ENCODE measurements at regions not wholly inside any gene's neighbourhood (a gene's known extent, or its start where the extent isn't known, plus 50 kb on each side); places are given as distances from the start of the nearest gene placed in this dataset.

- TF ChIP-seq CTCF (IDR thresholded peaks at IDR 0.05; ENCODE audit: low read depth, low read length, missing input control) (no peak), TAF1 (conservative IDR thresholded peaks at IDR 0.05) (no peak), MAX (IDR thresholded peaks at IDR 0.05) (no peak)
These were observed 424.7 kb upstream of the PDZRN3 start for GRCh38 chr3:74049444-74049843.
